H1 (cell line): ENCODE measurements at regions not wholly inside any gene's neighbourhood (a gene's known extent, or its start where the extent isn't known, plus 50 kb on each side); places are given as distances from the start of the nearest gene placed in this dataset.
A peak's percentile ranks its signal among the peaks of the same experiment; 100 is the strongest.

Source experiments
- CTCF ChIA-PET: fragments of 300-600 bp; sonication (Branson Sonifier 250); formaldehyde crosslinking; loops from one replicate; lab custom pipeline; 2021; ENCODE audit not compliant: partially characterized antibody; lab: Charles Lee
- POLR2A ChIA-PET: fragments of 300-600 bp; sonication (Branson Sonifier 250); formaldehyde crosslinking; loops from one replicate; lab custom pipeline; 2021; ENCODE audit warnings: inconsistent platforms; ENCODE audit not compliant: partially characterized antibody; lab: Charles Lee
- DNase-seq, 2 experiments: peaks; one replicate each; pipeline versions ENCODE4 v3.0.0 to v3.0.0-alpha.2; 2010 to 2022; ENCODE audit warnings: low spot score in 2 of 2, low read depth in 1 of 2, mixed read lengths in 1 of 2
- FAIRE-seq: peaks from 2 replicates; lab custom pipeline; 2011; peaks lifted over from hg19 to GRCh38; lab: Jason Lieb, UNC
- H2AFZ ChIP-seq: 2 replicates; pipeline ENCODE4 v1.8.1; 2012; ENCODE audit warnings: low read length, inconsistent platforms
- H2AK5ac ChIP-seq: 2 replicates; pipeline ENCODE4 v1.6.1; 2013; ENCODE audit warnings: low read depth, low read length
- H2BK120ac ChIP-seq: replicated peaks from 2 replicates; pipeline ENCODE3; 2013; ENCODE audit warnings: low read depth, low read length, inconsistent platforms
- H2BK12ac ChIP-seq: 2 replicates; pipeline ENCODE4 v1.6.1; 2013; ENCODE audit warnings: low read depth, low read length
- H2BK15ac ChIP-seq: 2 replicates; pipeline ENCODE4 v1.6.1; 2013; ENCODE audit warnings: low read length
- H2BK20ac ChIP-seq: 2 replicates; pipeline ENCODE4 v1.6.1; 2013; ENCODE audit warnings: low read length
- H2BK5ac ChIP-seq: 2 replicates; pipeline ENCODE4 v1.6.1; 2013; ENCODE audit warnings: low read depth, low read length
- H3K14ac ChIP-seq: 2 replicates; pipeline ENCODE4 v1.6.1; 2013; ENCODE audit warnings: inconsistent platforms; ENCODE audit not compliant: insufficient read length
- H3K18ac ChIP-seq: 2 replicates; pipeline ENCODE4 v1.6.1; 2013; ENCODE audit warnings: low read length; ENCODE audit errors: extremely low read depth
- H3K23ac ChIP-seq: 2 replicates; pipeline ENCODE4 v1.6.1; 2013; ENCODE audit warnings: inconsistent platforms; ENCODE audit not compliant: insufficient read length
- H3K23me2 ChIP-seq: 2 replicates; pipeline ENCODE4 v1.6.1; 2013; ENCODE audit warnings: low read depth, low read length
- H3K27ac ChIP-seq: 2 replicates; pipeline ENCODE4 v1.6.1; 2011; ENCODE audit warnings: low read depth, low read length, inconsistent platforms
- H3K27me3 ChIP-seq, 4 experiments: replicated peaks in 1 of 4; 1 replicate in 1 of 4; 2 replicates in 3 of 4; pipeline versions ENCODE4 v1.6.1 to v1.8.1; 2011 to 2013; ENCODE audit warnings: low read length in 3 of 4, mild to moderate bottlenecking in 3 of 4, inconsistent platforms in 2 of 4, mixed read lengths in 2 of 4, moderate library complexity in 1 of 4; ENCODE audit not compliant: control insufficient read depth in 3 of 4, insufficient read depth in 3 of 4; ENCODE audit errors: extremely low read depth in 1 of 4
- H3K36me3 ChIP-seq, 4 experiments: 2 replicates each; pipeline versions ENCODE4 v1.6.1 to v1.8.1; 2011 to 2013; ENCODE audit warnings: mild to moderate bottlenecking in 4 of 4, low read length in 3 of 4, moderate library complexity in 2 of 4, control low read depth in 1 of 4, inconsistent platforms in 1 of 4; ENCODE audit not compliant: insufficient read depth in 4 of 4, control insufficient read depth in 2 of 4
- H3K4ac ChIP-seq: replicated peaks from 2 replicates; pipeline ENCODE3; 2013; ENCODE audit warnings: low read length, low read depth, mixed read lengths, inconsistent platforms; ENCODE audit not compliant: insufficient read length
- H3K4me1 ChIP-seq, 4 experiments: replicated peaks in 1 of 4; 1 replicate in 1 of 4; 2 replicates in 3 of 4; pipeline versions ENCODE4 v1.6.1 to v1.8.1; 2011 to 2013; ENCODE audit warnings: low read length in 3 of 4, inconsistent platforms in 2 of 4, mixed read lengths in 1 of 4; ENCODE audit not compliant: insufficient read depth in 4 of 4, control insufficient read depth in 3 of 4
- H3K4me2 ChIP-seq, 2 experiments: 2 replicates each; pipeline versions ENCODE4 v1.6.1 to v1.8.1; 2011 to 2013; ENCODE audit warnings: low read depth in 2 of 2, low read length in 2 of 2, control low read depth in 1 of 2, inconsistent platforms in 1 of 2, mild to moderate bottlenecking in 1 of 2; ENCODE audit not compliant: insufficient read depth in 1 of 2
- H3K4me3 ChIP-seq, 4 experiments: fragments of 200-600, 300-600 bp in 1 of 4; sonication (generic), shearing (Covaris generic), sonication (Bioruptor Twin) in 1 of 4; 2 replicates each; pipeline versions ENCODE4 v1.5.1 to v1.8.1; 2011 to 2016; ENCODE audit warnings: low read length in 4 of 4, low read depth in 3 of 4, control low read depth in 2 of 4, inconsistent platforms in 2 of 4, mild to moderate bottlenecking in 2 of 4, mixed read lengths in 1 of 4, moderate library complexity in 1 of 4; ENCODE audit not compliant: insufficient read depth in 2 of 4; ENCODE audit errors: extremely low read depth in 1 of 4
- H3K56ac ChIP-seq: replicated peaks from 2 replicates; pipeline ENCODE3; 2013; ENCODE audit warnings: low read depth, mild to moderate bottlenecking, mixed read lengths, low read length, inconsistent platforms; ENCODE audit not compliant: insufficient read length
- H3K79me1 ChIP-seq: 2 replicates; pipeline ENCODE4 v1.6.1; 2013; ENCODE audit warnings: low read depth, low read length, control low read depth
- H3K79me2 ChIP-seq, 2 experiments: 2 replicates each; pipeline versions ENCODE4 v1.6.1 to v1.8.1; 2012 to 2013; ENCODE audit warnings: low read length in 2 of 2, mild to moderate bottlenecking in 2 of 2, inconsistent platforms in 1 of 2; ENCODE audit not compliant: insufficient read depth in 2 of 2, control insufficient read depth in 1 of 2
- H3K9ac ChIP-seq, 4 experiments: replicated peaks in 1 of 4; 1 replicate in 1 of 4; 2 replicates in 3 of 4; pipeline versions ENCODE4 v1.6.1 to v1.8.1; 2011 to 2013; ENCODE audit warnings: low read depth in 3 of 4, low read length in 3 of 4, control low read depth in 2 of 4, mild to moderate bottlenecking in 2 of 4, moderate library complexity in 2 of 4, inconsistent platforms in 1 of 4; ENCODE audit errors: extremely low read depth in 1 of 4
- H3K9me3 ChIP-seq, 2 experiments: 2 replicates each; pipeline versions ENCODE4 v1.6.1 to v1.8.1; 2012 to 2013; ENCODE audit warnings: mild to moderate bottlenecking in 2 of 2, moderate library complexity in 2 of 2, control low read depth in 1 of 2, inconsistent platforms in 1 of 2, low read depth in 1 of 2, low read length in 1 of 2, mixed read lengths in 1 of 2; ENCODE audit not compliant: insufficient read depth in 2 of 2
- H4K20me1 ChIP-seq, 2 experiments: replicated peaks in 1 of 2; 2 replicates each; pipeline versions ENCODE3 to v1.8.1; 2011 to 2013; ENCODE audit warnings: inconsistent platforms in 2 of 2, low read length in 2 of 2, mild to moderate bottlenecking in 1 of 2; ENCODE audit not compliant: insufficient read depth in 2 of 2, control insufficient read depth in 1 of 2
- H4K5ac ChIP-seq: 2 replicates; pipeline ENCODE4 v1.6.1; 2013; ENCODE audit warnings: low read length, low read depth, mixed read lengths, inconsistent platforms; ENCODE audit not compliant: insufficient read length
- H4K8ac ChIP-seq: 2 replicates; pipeline ENCODE4 v1.8.0; 2013; ENCODE audit warnings: mild to moderate bottlenecking, moderate library complexity, low read length, inconsistent platforms; ENCODE audit not compliant: insufficient read depth; ENCODE audit errors: extremely low read depth
- H4K91ac ChIP-seq: replicated peaks from 2 replicates; pipeline ENCODE3; 2013; ENCODE audit warnings: low read length, mixed read lengths, inconsistent platforms; ENCODE audit not compliant: insufficient read length
- TAF1 ChIP-seq: IDR thresholded peaks from 2 replicates; pipeline ENCODE4 v1.6.1; 2011; ENCODE audit warnings: mild to moderate bottlenecking, low read depth, low read length
- whole genome bisulfite sequencing, 2 experiments: shearing (Covaris generic) in 1 of 2; methylation state at CpG; one replicate each; pipeline versions ENCODE4 v1.1.6 to v1.1.7; 2013 to 2015; ENCODE audit warnings: low lambda C conversion rate in 2 of 2, mixed read lengths in 2 of 2, inconsistent platforms in 1 of 2, low coverage in 1 of 2, missing lambda C conversion rate in 1 of 2; ENCODE audit not compliant: insufficient replicate concordance in 2 of 2, insufficient coverage in 1 of 2, insufficient read length in 1 of 2; ENCODE audit errors: extremely low coverage in 1 of 2, missing lambda C conversion rate in 1 of 2; 5-methylcytosine and 5-hydroxymethylcytosine counted together

DNA sequence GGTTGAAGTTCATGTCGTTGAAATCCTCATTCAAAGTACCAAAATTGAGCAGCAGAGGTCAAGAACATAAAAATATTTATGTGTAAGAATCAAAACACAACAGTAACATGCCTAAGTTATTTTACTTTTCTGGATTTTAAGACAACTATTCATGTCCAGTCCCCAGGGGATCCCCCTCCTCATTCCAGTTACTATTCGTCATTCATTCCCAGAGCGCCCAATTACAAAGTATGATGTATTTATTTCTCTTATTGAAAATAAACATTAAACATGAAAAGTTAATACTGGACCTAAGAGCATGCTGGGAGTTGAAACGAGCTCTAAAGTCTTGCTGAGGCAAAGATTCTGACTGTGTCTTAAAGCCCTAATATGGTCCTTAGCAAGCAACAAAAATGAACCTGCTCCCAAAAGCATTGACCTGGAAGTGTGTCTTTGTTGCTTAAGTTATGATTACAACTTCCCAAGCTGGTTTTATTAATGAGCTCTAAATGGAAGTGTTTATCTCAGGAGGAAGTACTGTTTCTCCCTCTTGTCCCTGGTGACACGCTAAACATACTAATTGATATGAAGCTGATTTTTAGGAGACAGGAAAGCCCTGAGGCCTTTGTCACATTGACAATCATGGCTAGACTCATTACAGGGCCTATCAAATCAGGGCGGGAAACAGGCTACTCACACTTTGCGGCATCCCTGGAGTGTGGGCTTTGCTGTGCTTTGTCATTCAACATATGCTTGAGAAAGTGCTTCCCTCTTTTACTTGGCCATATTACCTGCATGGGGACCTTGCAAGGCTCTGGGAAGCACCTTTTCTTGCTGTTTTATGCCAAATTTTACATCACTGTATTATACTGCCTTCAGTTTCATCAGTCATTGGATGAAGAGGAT is 192.2 kb upstream of the DTNBP1 start:
- Histone ChIP-seq H3K79me1 (no peaks in the 10 kb centered on the region), H2BK120ac (no peak overlapping the region), H4K5ac (no peak overlapping the region), H3K9ac (no peak overlapping the region), H4K91ac (no peak overlapping the region), H3K27me3 (no peaks in the 10 kb centered on the region), H3K18ac (no peak overlapping the region), H3K27ac (no peak overlapping the region), H2BK15ac (no peak overlapping the region), H4K8ac (no peak overlapping the region), H2BK12ac (no peak overlapping the region), H4K20me1 (no peaks in the 10 kb centered on the region), H3K23ac (no peak overlapping the region), H2AFZ (peak overlapping the region; percentile 65; the same call in 1 of the 2 replicates), H3K4me3 (no peak overlapping the region), H3K56ac (no peak overlapping the region), H3K14ac (no peak overlapping the region), H2BK20ac (no peak overlapping the region), H3K79me2 (no peaks in the 10 kb centered on the region), H3K36me3 (no peaks in the 10 kb centered on the region), H3K23me2 (no peaks in the 10 kb centered on the region; the same call in 1 of the 2 replicates), H3K9me3 (no peaks in the 10 kb centered on the region), H3K4me1 (peaks cover 0 to 5% (median 1%) of the 10 kb centered on the region in 4 experiments; a peak in 3 of 7 replicates), H2BK5ac (no peak overlapping the region), H3K4me2 (no peak overlapping the region), H2AK5ac (no peak overlapping the region), H3K4ac (no peak overlapping the region)
- FAIRE-seq (peak; percentile 78), DNase-seq (no peak)
- ChIA-PET CTCF (no interaction called here), POLR2A (interaction anchor here (1.5 kb wide), 1 partner anchor 10 kb away, joined by 5 read pairs; no protein-coding TSS in a partner anchor)
- WGBS, 2 experiments: 79% methylated on average over 7 of the region's 7 CpGs; no CpG with 5 or more reads in 1 of the 2 experiments
- TF ChIP-seq TAF1: no peak
